HG03103 (cell line): ENCODE measurements at regions not wholly inside any gene's neighbourhood (a gene's known extent, or its start where the extent isn't known, plus 50 kb on each side); places are given as distances from the start of the nearest gene placed in this dataset.

ENCODE experiments used
- ATAC-seq: cut with Tn5 transposase; IDR thresholded peaks from one replicate; pipeline ENCODE4 v1.9.1; 2021; ENCODE audit warnings: low read depth; ENCODE audit not compliant: unreplicated experiment

- ATAC-seq, result no peak
These were observed 187.6 kb upstream of the CST7 start for GRCh38 chr20:24761220-24762065.

GRCh38 chr20:24762371-24762770 is 186.7 kb upstream of the CST7 start:
- ATAC-seq, result no peak

- no peak for ATAC-seq
These were observed 186.2 kb upstream of the CST7 start for GRCh38 chr20:24762791-24763350.

GRCh38 chr20:24763386-24764026 is 185.6 kb upstream of the CST7 start:
- no peak for ATAC-seq

GRCh38 chr20:24764027-24764793 is 184.9 kb upstream of the CST7 start:
- no peak for ATAC-seq

GRCh38 chr20:24764794-24765202 is 184.3 kb upstream of the CST7 start:
- no peak for ATAC-seq

GRCh38 chr20:24765316-24766142 is 183.5 kb upstream of the CST7 start:
- no peak for ATAC-seq

- no peak for ATAC-seq
These were observed 182.9 kb upstream of the CST7 start for GRCh38 chr20:24766143-24766527.

GRCh38 chr20:24766826-24767622 is 182.0 kb upstream of the CST7 start:
- no peak for ATAC-seq

GRCh38 chr20:24767623-24768100 is 181.4 kb upstream of the CST7 start:
- no peak for ATAC-seq

GRCh38 chr20:24768201-24768636 is 180.8 kb upstream of the CST7 start:
- ATAC-seq, result no peak

GRCh38 chr20:24768713-24769601 is 180.1 kb upstream of the CST7 start:
- no peak for ATAC-seq

GRCh38 chr20:24769878-24770627 is 179.0 kb upstream of the CST7 start:
- no peak for ATAC-seq

GRCh38 chr20:24770628-24771541 is 178.2 kb upstream of the CST7 start:
- no peak for ATAC-seq

GRCh38 chr20:24771542-24772061 is 177.5 kb upstream of the CST7 start:
- no peak for ATAC-seq

- no peak for ATAC-seq
These were observed 176.4 kb upstream of the CST7 start for GRCh38 chr20:24772667-24773066.
